Coronary artery (tissue), 2 donors: ENCODE measurements at regions not wholly inside any gene's neighbourhood (a gene's known extent, or its start where the extent isn't known, plus 50 kb on each side); places are given as distances from the start of the nearest gene placed in this dataset.

ENCODE experiments used
- DNase-seq: peaks from one replicate; pipeline ENCODE4 v3.0.0-alpha.2; 2017; ENCODE audit warnings: low spot score
- H3K27ac ChIP-seq, 2 donors: fragments of 200-600 bp; sonication (generic); one replicate each; pipeline ENCODE4 v1.5.1; 2016 to 2019
- H3K4me3 ChIP-seq: fragments of 200-600 bp; sonication (generic); 2 replicates; pipeline ENCODE4 v1.5.1; 2016; ENCODE audit warnings: mild to moderate bottlenecking, moderate library complexity
- TF ChIP-seq, protein P1 (sequence below): fragments of 200-600 bp; sonication (generic); IDR thresholded peaks from one replicate; pipeline ENCODE4 v1.5.1; 2019; ENCODE audit warnings: antibody characterized with exemption

- no peak for DNase-seq
- no peak overlapping the region for H3K4me3 ChIP-seq
- TF ChIP-seq, protein P1, sequence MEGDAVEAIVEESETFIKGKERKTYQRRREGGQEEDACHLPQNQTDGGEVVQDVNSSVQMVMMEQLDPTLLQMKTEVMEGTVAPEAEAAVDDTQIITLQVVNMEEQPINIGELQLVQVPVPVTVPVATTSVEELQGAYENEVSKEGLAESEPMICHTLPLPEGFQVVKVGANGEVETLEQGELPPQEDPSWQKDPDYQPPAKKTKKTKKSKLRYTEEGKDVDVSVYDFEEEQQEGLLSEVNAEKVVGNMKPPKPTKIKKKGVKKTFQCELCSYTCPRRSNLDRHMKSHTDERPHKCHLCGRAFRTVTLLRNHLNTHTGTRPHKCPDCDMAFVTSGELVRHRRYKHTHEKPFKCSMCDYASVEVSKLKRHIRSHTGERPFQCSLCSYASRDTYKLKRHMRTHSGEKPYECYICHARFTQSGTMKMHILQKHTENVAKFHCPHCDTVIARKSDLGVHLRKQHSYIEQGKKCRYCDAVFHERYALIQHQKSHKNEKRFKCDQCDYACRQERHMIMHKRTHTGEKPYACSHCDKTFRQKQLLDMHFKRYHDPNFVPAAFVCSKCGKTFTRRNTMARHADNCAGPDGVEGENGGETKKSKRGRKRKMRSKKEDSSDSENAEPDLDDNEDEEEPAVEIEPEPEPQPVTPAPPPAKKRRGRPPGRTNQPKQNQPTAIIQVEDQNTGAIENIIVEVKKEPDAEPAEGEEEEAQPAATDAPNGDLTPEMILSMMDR = no peak
- no peak overlapping the region for H3K27ac ChIP-seq
These were observed 93.1 kb upstream of the TLE1 start for GRCh38 chr9:81782313-81782995.

- Histone ChIP-seq H3K4me3 (no peak overlapping the region), H3K27ac (peak overlapping the region in 1 of 2 donors; percentile 49)
- TF ChIP-seq, protein P1 = no peak
- DNase-seq = no peak
These were observed 98.6 kb upstream of the TLE1 start for GRCh38 chr9:81787747-81788632.

GRCh38 chr9:81789721-81790120 lies 100.4 kb upstream of the TLE1 start:
- DNase-seq = no peak
- TF ChIP-seq, protein P1 = no peak
- no peak overlapping the region for H3K4me3 ChIP-seq
- no peak overlapping the region for H3K27ac ChIP-seq

DNA sequence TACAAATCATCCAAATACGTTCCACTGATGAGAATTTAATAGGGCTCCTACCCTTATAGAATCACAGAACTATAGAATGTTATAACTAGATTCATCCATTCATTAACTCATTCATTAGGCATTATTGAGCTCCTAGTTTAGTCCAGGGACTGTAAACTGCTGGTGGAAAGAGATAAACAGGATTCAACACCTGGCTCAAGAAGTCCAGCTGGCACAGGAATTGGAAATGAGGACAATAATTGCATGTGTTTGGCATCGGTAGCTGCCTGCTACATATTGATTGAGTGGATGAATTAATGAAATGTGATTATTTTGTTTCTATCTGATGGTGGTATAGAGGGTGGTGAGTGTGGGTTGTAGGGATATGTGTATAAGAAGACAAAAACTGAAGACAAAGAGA lies 100.8 kb upstream of the TLE1 start:
- H3K4me3 ChIP-seq = no peak overlapping the region
- no peak for DNase-seq
- H3K27ac ChIP-seq = no peak overlapping the region
- TF ChIP-seq, protein P1 = no peak

DNA sequence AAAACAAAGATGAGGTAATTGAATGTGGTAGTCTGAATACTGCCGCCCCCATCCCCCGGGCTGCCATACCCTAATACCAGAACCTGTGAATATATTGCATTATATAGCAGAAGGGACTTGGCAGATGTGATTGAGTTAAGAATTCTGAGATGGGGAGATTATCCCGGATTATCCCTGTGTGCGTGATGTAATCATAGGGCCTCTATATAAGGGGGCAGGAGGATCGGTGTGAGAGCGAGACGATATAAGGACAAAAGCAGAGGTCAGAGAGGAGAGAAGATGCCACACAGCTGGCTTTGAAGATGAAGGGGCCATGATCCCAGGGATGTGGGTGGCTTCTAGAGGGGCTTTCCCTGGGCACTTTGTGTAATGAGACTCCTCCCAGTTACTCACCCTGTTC lies 101.7 kb upstream of the TLE1 start:
- DNase-seq = no peak
- TF ChIP-seq, protein P1 = no peak
- H3K4me3 ChIP-seq = no peak overlapping the region
- no peak overlapping the region for H3K27ac ChIP-seq

DNA sequence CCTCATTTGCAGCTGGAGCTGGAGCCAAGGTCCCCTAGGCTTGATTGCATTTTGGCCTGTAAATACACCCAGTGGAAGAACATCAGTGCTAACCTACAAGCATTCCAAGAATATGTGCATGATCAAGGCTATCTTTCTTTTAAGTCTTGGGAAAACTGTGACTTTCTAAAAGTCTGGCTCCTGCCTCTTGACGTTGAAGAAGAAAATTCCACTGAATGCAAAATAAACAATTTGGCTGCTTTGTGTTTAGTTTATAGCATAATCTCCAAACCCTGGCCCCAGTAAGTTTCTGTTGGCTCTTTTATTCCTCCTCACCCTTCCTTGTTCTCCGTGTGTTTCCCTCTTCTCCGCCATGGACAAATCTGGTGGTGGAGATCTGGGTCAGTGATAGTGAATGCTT lies 109.3 kb upstream of the TLE1 start:
- H3K27ac ChIP-seq = peak overlapping the region; percentile 27 to 54
- peak overlapping the region; percentile 10 for H3K4me3 ChIP-seq
- no peak for DNase-seq
- TF ChIP-seq, protein P1 = no peak
